HG03196 (cell line): ENCODE measurements at regions not wholly inside any gene's neighbourhood (a gene's known extent, or its start where the extent isn't known, plus 50 kb on each side); places are given as distances from the start of the nearest gene placed in this dataset.
"Not testable (repeated sequence)": the region's sequence is repeated elsewhere in the genome, so short reads cannot be mapped to it uniquely, and the experiment has no call there.

Source experiments
- ATAC-seq: cut with Tn5 transposase; IDR thresholded peaks from one replicate; pipeline ENCODE4 v1.9.1; 2021; ENCODE audit not compliant: unreplicated experiment

DNA sequence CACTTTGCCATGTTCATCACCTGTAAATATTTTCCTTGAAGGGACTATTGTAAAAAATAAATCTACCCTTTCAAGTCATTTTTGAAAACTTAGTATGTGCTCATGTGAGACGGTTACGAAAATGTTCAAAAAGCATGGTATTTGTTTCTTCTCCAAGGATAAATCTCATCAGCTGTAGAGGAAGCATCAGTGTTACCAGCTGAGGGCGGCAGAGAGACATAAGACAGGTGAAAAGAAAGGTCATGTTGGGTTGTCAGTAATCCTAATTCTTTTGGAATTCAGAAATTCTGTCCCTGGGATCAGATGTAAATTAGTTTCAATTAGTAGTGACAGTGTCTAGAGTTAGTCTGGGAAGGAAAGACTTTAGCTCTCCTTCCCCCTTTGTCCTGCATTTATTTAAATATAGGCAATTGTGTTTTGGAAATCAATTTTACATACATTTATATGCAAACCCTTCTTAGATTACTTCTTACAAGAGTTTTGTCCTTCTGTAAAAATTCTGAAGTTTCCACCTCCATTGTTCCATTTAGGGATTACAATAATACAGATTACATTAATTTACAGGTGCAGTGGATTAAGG is 791.9 kb upstream of the CDH6 start:
- ATAC-seq: no peak

DNA sequence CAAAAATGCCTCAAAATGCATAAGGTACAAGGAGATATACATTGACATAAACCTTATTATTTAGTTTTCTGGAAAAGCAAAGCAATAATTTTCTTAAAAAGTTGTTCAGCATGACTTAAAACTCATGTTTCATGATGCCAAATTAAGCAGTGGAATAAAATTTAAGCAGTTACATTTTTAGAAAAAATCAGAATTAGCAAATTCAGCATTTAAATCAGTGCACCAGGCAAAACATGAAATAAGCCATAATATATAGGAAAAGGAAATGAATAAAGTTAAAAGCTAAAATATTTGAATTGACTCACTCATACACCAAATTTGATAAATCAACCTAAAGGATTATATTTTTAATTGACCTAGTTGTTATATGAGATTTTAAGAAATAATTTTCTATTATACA is 795.1 kb upstream of the CDH6 start:
- no peak for ATAC-seq

- no peak for ATAC-seq
These were observed 800.6 kb upstream of the CDH6 start for GRCh38 chr5:30392897-30393296.

DNA sequence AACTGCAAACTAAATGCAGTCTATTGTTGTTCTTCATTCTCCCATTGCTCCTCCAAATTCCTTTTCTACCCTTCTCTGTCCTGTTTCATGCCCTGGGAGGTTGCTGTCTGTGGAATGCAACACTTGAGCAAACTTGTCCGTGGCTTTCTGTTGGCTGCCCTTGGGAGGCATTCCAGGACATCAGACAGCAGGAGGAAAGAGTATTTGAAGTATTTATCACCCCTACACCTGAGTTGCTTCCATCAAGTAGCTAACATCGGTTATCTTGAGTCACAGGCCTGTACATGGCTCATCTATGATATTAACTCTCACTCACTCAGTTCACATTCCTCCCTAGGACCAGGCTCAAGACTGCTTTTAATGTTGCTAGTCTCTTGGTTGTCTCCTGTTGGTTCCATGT is 803.4 kb upstream of the CDH6 start:
- no peak for ATAC-seq

DNA sequence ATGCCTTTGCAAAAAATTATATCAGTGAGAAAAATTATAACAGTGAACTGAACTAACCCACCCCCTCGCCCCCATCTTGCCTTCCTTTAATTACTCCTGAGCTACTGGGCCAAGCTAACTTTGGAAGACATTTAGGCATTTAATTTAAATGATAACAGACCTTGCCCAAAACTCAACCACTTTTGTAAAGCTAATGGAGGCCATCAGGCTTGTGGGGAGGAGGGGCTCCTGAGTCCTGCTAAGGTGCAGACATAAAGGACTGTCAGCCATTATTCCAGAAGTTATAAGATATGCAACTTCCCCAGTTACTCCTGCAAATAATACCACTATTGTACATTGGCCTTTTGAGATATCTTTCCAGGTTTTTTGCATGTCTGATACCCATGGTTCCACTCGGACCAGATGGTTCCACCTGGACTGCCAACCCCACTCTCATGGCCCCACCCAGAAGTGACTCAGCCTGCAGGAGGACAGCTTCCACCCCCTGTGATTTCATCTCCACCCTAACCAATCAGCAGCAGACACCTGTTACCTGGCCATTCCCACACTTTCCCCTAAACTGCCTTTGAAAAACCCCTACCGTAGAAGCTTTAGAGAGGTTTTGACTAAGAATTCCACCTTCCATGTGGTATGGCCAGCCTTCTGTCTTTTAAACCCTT is 805.4 kb upstream of the CDH6 start:
- ATAC-seq: no peak

DNA sequence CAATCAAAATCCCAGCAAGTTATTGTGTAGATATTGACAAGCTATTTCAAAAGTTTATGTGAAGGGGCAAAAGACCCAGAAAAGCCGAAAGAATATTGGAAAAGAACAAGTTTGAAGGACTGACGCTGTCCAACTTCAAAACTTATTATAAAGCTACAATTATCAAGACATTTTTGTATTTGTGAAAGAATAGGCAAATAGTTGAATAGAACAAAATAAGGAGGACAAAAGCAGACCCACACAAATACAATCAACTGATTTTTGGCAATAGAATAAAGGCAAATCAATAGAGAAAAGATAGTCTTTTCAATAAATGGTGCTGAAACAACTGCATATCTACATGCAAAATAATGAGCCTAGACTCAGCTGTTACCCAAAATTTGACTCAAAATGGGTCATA is 807.7 kb upstream of the CDH6 start:
- no peak for ATAC-seq

- no peak for ATAC-seq
These were observed 809.3 kb upstream of the CDH6 start for GRCh38 chr5:30384171-30384570.

- no peak for ATAC-seq
These were observed 813.3 kb upstream of the CDH6 start for GRCh38 chr5:30380228-30380627.

GRCh38 chr5:30376848-30377247 is 816.6 kb upstream of the CDH6 start:
- ATAC-seq: no peak

- no peak for ATAC-seq
These were observed 825.4 kb upstream of the CDH6 start for GRCh38 chr5:30368064-30368463.

GRCh38 chr5:30365031-30365430 is 828.5 kb upstream of the CDH6 start:
- not testable (repeated sequence) for ATAC-seq

DNA sequence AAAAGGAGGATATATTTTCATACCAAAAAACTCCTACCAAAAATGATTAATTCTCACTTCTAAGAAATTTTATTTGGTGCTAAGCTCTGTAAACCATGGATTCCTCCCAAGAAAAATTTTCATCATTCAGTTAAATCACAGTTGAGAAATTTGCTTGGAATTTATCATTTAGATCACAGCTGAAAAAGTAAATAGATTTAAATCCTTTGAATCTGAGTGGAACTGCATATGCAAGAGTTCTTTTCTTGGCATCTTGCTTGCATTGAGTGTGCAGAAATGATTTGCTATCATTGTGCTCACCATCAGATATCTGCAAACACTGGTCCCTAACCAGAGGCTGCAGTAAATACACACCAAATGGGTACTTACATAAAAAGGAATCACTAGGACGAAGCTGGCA is 836.1 kb upstream of the CDH6 start:
- no peak for ATAC-seq

DNA sequence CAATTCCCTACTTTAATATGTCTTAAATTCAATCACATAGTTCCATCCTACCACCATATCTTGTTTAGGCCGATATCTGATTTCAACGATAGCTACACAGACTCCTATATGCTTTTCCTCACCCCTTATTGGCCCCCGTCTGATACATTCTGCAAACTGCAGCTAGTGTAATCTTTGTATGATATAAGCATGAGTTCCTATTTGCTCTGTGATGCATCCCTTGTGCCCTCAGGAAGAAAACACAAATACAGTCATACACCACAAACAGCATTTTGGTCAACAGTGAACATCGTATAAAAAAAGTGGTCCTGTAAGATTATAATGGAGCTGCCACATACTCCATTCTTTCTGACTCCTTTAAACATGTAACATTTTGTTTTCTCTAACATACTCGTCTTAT is 837.8 kb upstream of the CDH6 start:
- no peak for ATAC-seq

DNA sequence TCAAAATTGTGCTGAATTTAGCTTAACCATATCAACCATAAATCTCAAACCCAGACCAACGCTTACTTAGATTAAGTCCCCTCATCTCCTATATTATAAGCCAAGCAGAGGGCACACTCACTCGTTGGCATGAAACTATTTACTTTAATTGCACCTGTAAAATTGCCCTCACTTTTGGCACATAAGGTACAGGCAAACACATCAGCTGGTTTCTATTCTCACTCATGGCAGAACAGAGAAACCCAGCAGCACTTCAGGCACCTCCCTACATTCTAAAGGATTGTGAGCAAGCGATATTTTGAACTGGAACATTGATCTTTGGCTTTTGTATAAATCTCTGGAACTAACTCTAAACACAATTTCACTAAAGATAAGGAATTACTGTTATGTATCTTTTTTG is 845.6 kb upstream of the CDH6 start:
- ATAC-seq: no peak

DNA sequence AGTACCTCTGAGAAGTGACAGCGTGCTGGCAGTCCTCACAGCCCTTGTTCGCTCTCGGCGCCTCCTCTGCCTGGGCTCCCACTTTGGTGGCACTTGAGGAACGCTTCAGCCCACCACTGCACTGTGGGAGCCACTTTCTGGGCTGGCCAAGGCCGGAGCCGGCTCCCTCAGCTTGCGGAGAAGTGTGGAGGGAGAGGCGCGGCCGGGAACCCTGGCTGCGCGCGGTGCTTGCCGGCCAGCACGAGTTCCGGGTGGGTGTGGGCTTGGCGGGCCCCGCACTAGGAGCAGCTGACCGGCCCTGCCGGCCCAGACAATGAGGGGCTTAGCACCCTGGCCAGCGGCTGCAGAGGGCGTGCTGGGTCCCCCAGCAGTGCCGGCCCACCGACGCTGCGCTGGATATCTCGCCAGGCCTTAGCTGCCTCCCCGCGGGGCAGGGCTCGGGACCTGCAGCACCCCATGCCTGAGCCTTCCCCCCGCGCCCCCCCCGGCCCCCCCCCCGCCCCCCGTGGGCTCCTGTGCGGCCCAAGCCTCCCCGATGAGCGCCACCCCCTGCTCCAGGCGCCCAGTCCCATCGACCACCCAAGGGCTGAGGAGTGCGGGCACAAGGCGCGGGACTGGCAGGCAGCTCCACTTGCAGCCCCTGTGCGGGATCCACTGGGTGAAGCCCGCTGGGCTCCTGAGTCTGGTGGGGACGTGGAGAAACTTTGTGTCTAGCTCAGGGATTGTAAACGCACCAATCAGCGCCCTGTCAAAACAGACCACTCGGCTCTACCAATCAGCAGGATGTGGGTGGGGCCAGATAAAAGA is 847.7 kb upstream of the CDH6 start:
- ATAC-seq: not testable (repeated sequence)

GRCh38 chr5:30343707-30344106 is 849.8 kb upstream of the CDH6 start:
- no peak for ATAC-seq

GRCh38 chr5:30341466-30341865 is 852.0 kb upstream of the CDH6 start:
- ATAC-seq: no peak

DNA sequence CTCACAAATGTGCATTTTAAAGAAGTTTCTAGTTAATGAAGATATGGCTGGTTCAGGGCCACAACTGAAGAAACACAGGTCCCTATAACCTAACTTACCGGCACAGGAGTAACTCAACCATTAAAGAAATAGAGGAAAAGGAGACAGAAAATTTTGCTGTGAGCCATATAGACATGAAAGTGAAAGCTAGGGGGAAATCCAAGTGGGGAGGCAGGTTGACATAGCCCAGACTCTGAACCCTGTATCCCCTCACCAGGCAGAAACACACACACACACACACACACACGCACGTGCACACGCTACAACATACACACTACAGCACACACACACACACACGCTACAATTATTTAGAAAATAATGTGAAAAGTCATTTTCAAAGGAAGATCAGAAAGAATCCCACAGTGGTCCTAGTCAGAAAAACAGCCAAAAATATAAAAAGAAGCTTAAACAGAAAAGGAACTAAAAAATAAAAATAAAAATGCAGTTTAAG is 856.4 kb upstream of the CDH6 start:
- ATAC-seq: no peak

DNA sequence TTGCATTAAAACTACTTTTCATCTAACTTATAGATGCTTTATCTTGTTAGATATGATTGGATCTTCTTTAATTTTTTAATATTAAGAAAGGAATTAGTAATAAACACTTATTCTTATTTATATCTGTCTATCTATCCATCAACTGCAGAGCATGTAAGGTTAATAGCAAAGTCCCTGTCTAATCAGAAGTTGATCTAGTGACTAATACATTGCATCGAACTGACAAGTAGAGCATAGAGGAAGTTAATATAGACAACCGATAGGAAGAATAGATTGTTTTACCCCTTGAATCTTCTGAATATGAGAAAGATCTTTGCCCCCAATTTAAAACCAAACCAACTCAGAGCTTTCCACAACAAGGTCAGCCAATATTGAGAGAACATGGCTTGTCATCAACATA is 862.0 kb upstream of the CDH6 start:
- no peak for ATAC-seq

GRCh38 chr5:30325795-30326194 is 867.7 kb upstream of the CDH6 start:
- ATAC-seq: no peak

GRCh38 chr5:30324083-30324482 is 869.4 kb upstream of the CDH6 start:
- ATAC-seq: no peak

DNA sequence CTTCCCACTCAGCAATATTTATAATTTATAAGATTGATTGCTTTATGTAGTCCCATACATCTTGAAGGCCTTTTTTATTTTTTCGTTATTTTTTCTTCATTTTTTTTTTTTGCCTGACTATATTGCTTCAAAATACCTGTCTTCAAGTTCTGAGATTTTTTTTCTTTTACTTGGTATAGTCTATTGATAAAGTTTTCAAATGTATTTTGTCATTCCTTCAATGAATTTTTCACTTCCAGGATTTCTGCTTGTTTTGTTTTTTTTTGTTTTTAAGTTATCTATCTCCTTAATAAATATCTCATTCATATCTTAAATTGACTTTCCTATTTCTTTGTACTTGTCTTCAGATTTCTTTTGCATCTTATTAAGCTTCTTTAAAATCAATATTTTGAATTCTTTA is 905.6 kb upstream of the CDH6 start:
- ATAC-seq: no peak
